ENCODE measurements at regions not wholly inside any gene's neighbourhood (a gene's known extent, or its start where the extent isn't known, plus 50 kb on each side); places are given as distances from the start of the nearest gene placed in this dataset.

DNA sequence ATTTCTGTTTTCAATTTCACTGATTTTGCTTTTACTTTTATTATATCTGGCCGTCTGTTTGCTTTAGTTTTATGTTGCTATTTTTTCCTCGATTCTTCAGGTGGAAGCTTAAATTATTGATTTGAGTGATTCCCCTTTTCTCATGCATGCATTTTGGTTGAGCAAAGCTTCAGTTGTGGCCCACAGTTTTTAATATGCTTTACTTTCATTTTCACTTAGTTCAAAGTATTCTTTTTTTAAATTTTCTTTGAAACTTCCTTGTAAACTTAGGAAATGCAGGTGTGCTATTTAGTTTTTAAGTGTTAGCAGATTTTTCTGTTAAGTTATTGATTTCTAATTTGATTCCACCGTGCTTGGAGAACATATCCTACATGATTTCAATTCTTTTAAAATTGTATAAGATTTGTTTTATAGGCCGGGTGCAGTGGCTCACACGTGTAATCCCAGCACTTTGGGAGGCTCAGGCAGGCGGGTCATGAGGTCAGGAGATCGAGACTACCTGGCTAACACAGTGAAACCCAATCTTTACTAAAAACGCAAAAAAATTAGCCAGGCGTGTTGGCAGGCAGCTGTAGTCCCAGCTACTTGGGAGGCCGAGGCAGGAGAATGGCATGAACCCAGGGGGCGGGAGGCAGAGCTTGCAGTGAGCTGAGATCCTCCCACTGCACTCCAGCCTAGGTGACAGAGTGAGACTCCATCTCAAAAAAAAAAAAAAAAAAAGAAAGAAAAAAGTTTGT, 531.2 kb downstream of the KIF2B start:
- TF ChIP-seq, protein P1, sequence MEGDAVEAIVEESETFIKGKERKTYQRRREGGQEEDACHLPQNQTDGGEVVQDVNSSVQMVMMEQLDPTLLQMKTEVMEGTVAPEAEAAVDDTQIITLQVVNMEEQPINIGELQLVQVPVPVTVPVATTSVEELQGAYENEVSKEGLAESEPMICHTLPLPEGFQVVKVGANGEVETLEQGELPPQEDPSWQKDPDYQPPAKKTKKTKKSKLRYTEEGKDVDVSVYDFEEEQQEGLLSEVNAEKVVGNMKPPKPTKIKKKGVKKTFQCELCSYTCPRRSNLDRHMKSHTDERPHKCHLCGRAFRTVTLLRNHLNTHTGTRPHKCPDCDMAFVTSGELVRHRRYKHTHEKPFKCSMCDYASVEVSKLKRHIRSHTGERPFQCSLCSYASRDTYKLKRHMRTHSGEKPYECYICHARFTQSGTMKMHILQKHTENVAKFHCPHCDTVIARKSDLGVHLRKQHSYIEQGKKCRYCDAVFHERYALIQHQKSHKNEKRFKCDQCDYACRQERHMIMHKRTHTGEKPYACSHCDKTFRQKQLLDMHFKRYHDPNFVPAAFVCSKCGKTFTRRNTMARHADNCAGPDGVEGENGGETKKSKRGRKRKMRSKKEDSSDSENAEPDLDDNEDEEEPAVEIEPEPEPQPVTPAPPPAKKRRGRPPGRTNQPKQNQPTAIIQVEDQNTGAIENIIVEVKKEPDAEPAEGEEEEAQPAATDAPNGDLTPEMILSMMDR (IDR thresholded peaks at IDR 0.05), result no peak
- TF ChIP-seq POLR2A (IDR thresholded peaks at IDR 0.05), result no peak

Data from lower leg skin (tissue), 3 donors.